ENCODE measurements at regions not wholly inside any gene's neighbourhood (a gene's known extent, or its start where the extent isn't known, plus 50 kb on each side); places are given as distances from the start of the nearest gene placed in this dataset.

DNA sequence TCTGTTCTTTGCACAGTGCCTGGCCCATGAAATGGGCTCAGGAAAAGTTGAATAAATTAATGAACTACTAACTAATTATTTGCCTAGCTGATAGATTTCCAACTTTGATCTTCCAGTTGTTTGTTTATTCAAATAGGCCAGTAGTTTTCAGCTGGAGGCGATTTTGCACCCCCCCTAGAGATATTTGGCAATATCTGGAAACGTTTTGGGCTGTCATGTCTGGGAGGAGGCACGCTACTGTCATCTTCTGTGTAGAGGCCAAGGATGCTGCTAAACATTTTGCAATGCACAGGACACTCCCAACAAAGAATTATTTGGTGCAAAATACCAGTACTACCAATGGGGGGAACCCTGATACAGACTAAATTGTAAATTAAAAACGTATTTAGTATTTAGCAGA is 81.9 kb downstream of the VCX2 start:
- H3K36me3 ChIP-seq (ENCODE audit: low read depth, missing control alignments) = no peaks in the 10 kb centered on the region
- no peaks in the 10 kb centered on the region for H3K4me1 ChIP-seq
- DNase-seq = no peak
- H3K4me3 ChIP-seq = no peak overlapping the region
- no peaks in the 10 kb centered on the region for H3K9me3 ChIP-seq
- TF ChIP-seq POLR2A (IDR thresholded peaks at IDR 0.05) = no peak
- TF ChIP-seq, protein P1, sequence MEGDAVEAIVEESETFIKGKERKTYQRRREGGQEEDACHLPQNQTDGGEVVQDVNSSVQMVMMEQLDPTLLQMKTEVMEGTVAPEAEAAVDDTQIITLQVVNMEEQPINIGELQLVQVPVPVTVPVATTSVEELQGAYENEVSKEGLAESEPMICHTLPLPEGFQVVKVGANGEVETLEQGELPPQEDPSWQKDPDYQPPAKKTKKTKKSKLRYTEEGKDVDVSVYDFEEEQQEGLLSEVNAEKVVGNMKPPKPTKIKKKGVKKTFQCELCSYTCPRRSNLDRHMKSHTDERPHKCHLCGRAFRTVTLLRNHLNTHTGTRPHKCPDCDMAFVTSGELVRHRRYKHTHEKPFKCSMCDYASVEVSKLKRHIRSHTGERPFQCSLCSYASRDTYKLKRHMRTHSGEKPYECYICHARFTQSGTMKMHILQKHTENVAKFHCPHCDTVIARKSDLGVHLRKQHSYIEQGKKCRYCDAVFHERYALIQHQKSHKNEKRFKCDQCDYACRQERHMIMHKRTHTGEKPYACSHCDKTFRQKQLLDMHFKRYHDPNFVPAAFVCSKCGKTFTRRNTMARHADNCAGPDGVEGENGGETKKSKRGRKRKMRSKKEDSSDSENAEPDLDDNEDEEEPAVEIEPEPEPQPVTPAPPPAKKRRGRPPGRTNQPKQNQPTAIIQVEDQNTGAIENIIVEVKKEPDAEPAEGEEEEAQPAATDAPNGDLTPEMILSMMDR (IDR thresholded peaks at IDR 0.05) = no peak
- H3K27me3 ChIP-seq = no peaks in the 10 kb centered on the region
- H3K27ac ChIP-seq = no peak overlapping the region
- intact Hi-C loops (cut with DNase I; ENCODE audit: low total_unique reads) = no loop called here
- 75 to 84% methylated on average over 4 of the region's 4 CpGs for WGBS, 2 donors

DNA sequence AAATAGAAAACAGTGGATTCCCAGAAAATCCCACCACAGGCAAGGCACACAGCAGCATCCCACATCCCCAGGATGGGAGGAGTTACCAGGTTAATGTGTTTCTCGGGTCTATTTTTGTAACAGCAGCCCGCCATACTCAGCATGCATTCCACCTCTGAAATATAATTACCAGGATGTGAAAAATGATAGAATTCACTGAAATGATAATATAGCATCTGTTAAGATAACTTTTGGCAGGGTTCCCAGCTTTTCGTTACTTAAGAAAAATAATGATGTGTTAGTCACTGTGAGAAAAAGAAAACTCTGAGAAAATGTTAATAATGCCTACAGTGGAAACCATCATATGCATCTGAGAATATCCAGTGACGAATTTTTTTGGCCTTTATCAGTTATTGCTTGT is 87.1 kb downstream of the VCX2 start:
- WGBS, 2 donors = 40 to 43% methylated on average over 4 of the region's 4 CpGs
- TF ChIP-seq, protein P1 (IDR thresholded peaks at IDR 0.05) = no peak
- no peak for TF ChIP-seq POLR2A (IDR thresholded peaks at IDR 0.05)
- Histone ChIP-seq H3K27ac (no peak overlapping the region), H3K36me3 (ENCODE audit: low read depth, missing control alignments) (no peaks in the 10 kb centered on the region), H3K9me3 (no peaks in the 10 kb centered on the region), H3K27me3 (no peaks in the 10 kb centered on the region), H3K4me1 (no peaks in the 10 kb centered on the region), H3K4me3 (no peak overlapping the region)
- intact Hi-C loops (cut with DNase I; ENCODE audit: low total_unique reads) = no loop called here
- DNase-seq = no peak

DNA sequence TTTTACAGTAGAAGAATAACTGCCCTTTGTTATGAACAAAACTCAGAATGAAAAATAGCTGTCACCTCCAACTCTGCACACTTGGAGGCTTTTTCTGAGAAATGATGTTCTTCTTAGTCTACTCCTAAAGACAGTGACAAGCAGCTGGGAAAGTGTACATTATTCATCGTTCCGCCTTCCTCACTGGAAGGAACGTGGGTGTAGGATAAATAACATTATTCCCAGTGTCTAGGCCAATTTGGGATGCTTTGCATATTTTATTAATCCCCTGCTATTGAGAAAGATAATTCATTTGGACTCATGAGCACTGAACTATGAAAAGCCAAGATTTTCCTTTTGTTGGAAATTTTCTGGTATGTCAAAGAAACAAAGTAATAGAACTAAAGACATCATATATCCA is 87.8 kb downstream of the VCX2 start:
- H3K4me3 ChIP-seq = no peak overlapping the region
- TF ChIP-seq, protein P1 (IDR thresholded peaks at IDR 0.05) = no peak
- TF ChIP-seq POLR2A (IDR thresholded peaks at IDR 0.05) = no peak
- H3K36me3 ChIP-seq (ENCODE audit: low read depth, missing control alignments) = no peaks in the 10 kb centered on the region
- H3K4me1 ChIP-seq = no peaks in the 10 kb centered on the region
- no peaks in the 10 kb centered on the region for H3K9me3 ChIP-seq
- H3K27me3 ChIP-seq = no peaks in the 10 kb centered on the region
- WGBS, 2 donors = 61 to 66% methylated on average over 3 of the region's 3 CpGs
- DNase-seq = no peak
- intact Hi-C loops (cut with DNase I; ENCODE audit: low total_unique reads) = no loop called here
- no peak overlapping the region for H3K27ac ChIP-seq

DNA sequence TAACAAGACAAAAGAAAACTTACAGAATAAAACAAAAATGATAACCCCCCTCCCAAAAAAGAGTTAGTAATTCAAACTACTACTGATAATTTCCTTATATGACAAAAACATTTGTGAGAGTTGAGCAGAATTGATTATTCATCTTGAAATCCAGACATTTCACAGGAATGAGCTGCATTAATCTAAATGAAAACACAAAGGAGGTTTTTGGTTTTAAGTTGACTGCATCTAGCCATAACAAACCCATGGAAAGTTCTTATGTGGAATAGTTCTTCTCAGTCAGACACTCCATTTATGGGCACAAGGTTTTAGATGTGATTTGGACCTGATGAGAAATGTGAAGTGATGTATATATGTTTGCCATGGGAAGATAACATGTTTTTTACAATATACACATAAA is 95.4 kb downstream of the VCX2 start:
- H3K9me3 ChIP-seq = no peaks in the 10 kb centered on the region
- no peak for DNase-seq
- TF ChIP-seq POLR2A (IDR thresholded peaks at IDR 0.05) = no peak
- H3K36me3 ChIP-seq (ENCODE audit: low read depth, missing control alignments) = no peaks in the 10 kb centered on the region
- H3K27ac ChIP-seq = no peak overlapping the region
- no peak overlapping the region for H3K4me3 ChIP-seq
- no peaks in the 10 kb centered on the region for H3K4me1 ChIP-seq
- H3K27me3 ChIP-seq = no peaks in the 10 kb centered on the region
- intact Hi-C loops (cut with DNase I; ENCODE audit: low total_unique reads) = no loop called here

DNA sequence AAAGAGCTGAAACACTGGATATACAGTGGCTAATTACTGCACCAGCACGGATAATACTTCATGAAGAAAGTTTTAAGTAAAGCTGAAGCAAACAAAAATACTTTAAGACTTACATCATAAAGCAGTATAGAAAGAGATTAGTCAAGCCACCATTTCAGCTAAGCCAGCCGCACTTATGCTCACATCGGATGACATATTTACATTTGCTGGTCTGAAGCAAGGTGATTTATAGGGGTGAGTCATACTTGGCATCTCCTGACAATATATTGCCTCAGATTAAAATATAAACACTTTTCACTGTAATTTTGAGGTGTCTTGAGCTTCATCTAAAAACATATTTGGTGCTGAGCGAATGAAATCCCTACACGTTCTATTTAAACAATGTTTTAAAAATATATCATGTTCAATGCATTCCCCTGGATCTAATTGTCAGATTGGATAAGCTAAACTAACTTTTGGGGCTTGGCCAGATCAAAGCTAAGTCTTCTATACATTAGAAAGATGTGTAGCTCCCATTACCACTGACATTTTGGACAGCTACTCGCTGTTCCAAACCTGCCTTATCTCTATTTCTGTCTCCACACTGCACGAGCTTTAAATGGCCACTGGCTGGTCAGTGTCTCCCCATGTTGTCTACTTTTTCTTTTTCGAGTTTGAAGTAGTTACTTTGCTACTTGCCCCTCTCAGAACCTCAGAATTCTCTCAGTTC is 103.2 kb downstream of the VCX2 start:
- intact Hi-C loops (cut with DNase I; ENCODE audit: low total_unique reads) = no loop called here

More for the DNA sequence above, 103.2 kb downstream of the VCX2 start:
- H3K27me3 ChIP-seq = no peaks in the 10 kb centered on the region
- 84 to 90% methylated on average over 8 of the region's 8 CpGs for WGBS, 2 donors
- no peak overlapping the region for H3K27ac ChIP-seq
- no peak for TF ChIP-seq POLR2A (IDR thresholded peaks at IDR 0.05)
- TF ChIP-seq, protein P1 (IDR thresholded peaks at IDR 0.05) = no peak
- no peak for DNase-seq
- no peaks in the 10 kb centered on the region for H3K9me3 ChIP-seq
- H3K4me1 ChIP-seq = no peaks in the 10 kb centered on the region
- no peaks in the 10 kb centered on the region for H3K36me3 ChIP-seq (ENCODE audit: low read depth, missing control alignments)
- H3K4me3 ChIP-seq = no peak overlapping the region
